Tibial nerve (tissue), 4 donors: ENCODE measurements at regions not wholly inside any gene's neighbourhood (a gene's known extent, or its start where the extent isn't known, plus 50 kb on each side); places are given as distances from the start of the nearest gene placed in this dataset.

ENCODE experiments used
- DNase-seq, 2 donors: peaks; one replicate each; pipeline ENCODE4 v3.0.0-alpha.2; 2019; ENCODE audit warnings: low spot score in 2 of 2
- H3K27ac ChIP-seq, 4 donors: fragments of 200-600 bp; sonication (generic) in 3 of 4; one replicate each; pipeline ENCODE4 v1.5.1; 2017 to 2019; ENCODE audit warnings: mild to moderate bottlenecking in 1 of 4
- H3K27me3 ChIP-seq, 2 donors: fragments of 200-600 bp; sonication (generic) in 1 of 2; one replicate each; pipeline versions ENCODE4 v1.5.1 to v1.6.0; 2017 to 2019
- H3K36me3 ChIP-seq, 3 donors: fragments of 200-600 bp; sonication (generic); one replicate each; pipeline ENCODE4 v1.5.1; 2018 to 2019
- H3K4me1 ChIP-seq, 4 donors: fragments of 200-600 bp; sonication (generic) in 3 of 4; one replicate each; pipeline ENCODE4 v1.5.1; 2017 to 2019
- H3K4me3 ChIP-seq, 4 donors: fragments of 200-600 bp; sonication (generic) in 3 of 4; one replicate each; pipeline ENCODE4 v1.5.1; 2017 to 2019; ENCODE audit warnings: mild to moderate bottlenecking in 1 of 4, moderate library complexity in 1 of 4
- H3K9me3 ChIP-seq, 4 donors: fragments of 200-600 bp; sonication (generic) in 3 of 4; one replicate each; pipeline ENCODE4 v1.5.1; 2017 to 2019
- EP300 ChIP-seq, 2 donors: sonication (generic); formaldehyde crosslinking; IDR thresholded peaks; one replicate each; pipeline ENCODE4 v1.6.1; 2017; ENCODE audit warnings: antibody characterized with exemption in 2 of 2, mild to moderate bottlenecking in 1 of 2
- POLR2A ChIP-seq, 2 donors: fragments of 450-650 bp; IDR thresholded peaks; one replicate each; pipeline ENCODE4 v1.6.1; 2017; ENCODE audit warnings: antibody characterized with exemption in 2 of 2, mild to moderate bottlenecking in 2 of 2, moderate library complexity in 2 of 2
- WGBS, 2 donors: methylation state at CpG; one replicate each; pipeline ENCODE4 v1.1.5; 2018; 5-methylcytosine and 5-hydroxymethylcytosine counted together
- TF ChIP-seq, protein P1 (sequence below), 5 experiments: fragments of 200-600 bp in 3 of 5; fragments of 450-650 bp in 2 of 5; sonication (generic) in 3 of 5; IDR thresholded peaks; one replicate each; pipeline ENCODE4 v1.5.1; 2016 to 2019; ENCODE audit warnings: antibody characterized with exemption in 5 of 5, mild to moderate bottlenecking in 3 of 5, moderate library complexity in 2 of 5

- no peak for DNase-seq
- 96% methylated on average over 17 of the region's 17 CpGs for WGBS, 2 donors
Measured at GRCh38 chr11:106176817-106177216, 99.4 kb downstream of the AASDHPPT start.

GRCh38 chr11:106177311-106177710, 99.8 kb downstream of the AASDHPPT start:
- Histone ChIP-seq H3K27ac (no peak overlapping the region), H3K27me3 (no peaks in the 10 kb centered on the region), H3K4me3 (no peak overlapping the region), H3K9me3 (peaks cover 0 to 4% (median 0%) of the 10 kb centered on the region in 4 donors), H3K36me3 (no peaks in the 10 kb centered on the region), H3K4me1 (no peaks in the 10 kb centered on the region)
- TF ChIP-seq POLR2A (IDR thresholded peaks at IDR 0.05) (no peak), EP300 (IDR thresholded peaks at IDR 0.05) (no peak)
- TF ChIP-seq, protein P1, sequence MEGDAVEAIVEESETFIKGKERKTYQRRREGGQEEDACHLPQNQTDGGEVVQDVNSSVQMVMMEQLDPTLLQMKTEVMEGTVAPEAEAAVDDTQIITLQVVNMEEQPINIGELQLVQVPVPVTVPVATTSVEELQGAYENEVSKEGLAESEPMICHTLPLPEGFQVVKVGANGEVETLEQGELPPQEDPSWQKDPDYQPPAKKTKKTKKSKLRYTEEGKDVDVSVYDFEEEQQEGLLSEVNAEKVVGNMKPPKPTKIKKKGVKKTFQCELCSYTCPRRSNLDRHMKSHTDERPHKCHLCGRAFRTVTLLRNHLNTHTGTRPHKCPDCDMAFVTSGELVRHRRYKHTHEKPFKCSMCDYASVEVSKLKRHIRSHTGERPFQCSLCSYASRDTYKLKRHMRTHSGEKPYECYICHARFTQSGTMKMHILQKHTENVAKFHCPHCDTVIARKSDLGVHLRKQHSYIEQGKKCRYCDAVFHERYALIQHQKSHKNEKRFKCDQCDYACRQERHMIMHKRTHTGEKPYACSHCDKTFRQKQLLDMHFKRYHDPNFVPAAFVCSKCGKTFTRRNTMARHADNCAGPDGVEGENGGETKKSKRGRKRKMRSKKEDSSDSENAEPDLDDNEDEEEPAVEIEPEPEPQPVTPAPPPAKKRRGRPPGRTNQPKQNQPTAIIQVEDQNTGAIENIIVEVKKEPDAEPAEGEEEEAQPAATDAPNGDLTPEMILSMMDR (IDR thresholded peaks at IDR 0.05): no peak
- no peak for DNase-seq
- 57 to 67% methylated on average over 6 of the region's 6 CpGs for WGBS, 2 donors

More at GRCh38 chr11:106176817-106177216, 99.4 kb downstream of the AASDHPPT start:
- Histone ChIP-seq H3K4me3 (no peak overlapping the region), H3K36me3 (no peaks in the 10 kb centered on the region), H3K9me3 (peaks cover 0 to 4% (median 0%) of the 10 kb centered on the region in 4 donors), H3K27ac (no peak overlapping the region), H3K27me3 (no peaks in the 10 kb centered on the region), H3K4me1 (no peaks in the 10 kb centered on the region)
- TF ChIP-seq EP300 (IDR thresholded peaks at IDR 0.05): no peak
- TF ChIP-seq POLR2A (IDR thresholded peaks at IDR 0.05): no peak
- TF ChIP-seq, protein P1 (IDR thresholded peaks at IDR 0.05): no peak

DNA sequence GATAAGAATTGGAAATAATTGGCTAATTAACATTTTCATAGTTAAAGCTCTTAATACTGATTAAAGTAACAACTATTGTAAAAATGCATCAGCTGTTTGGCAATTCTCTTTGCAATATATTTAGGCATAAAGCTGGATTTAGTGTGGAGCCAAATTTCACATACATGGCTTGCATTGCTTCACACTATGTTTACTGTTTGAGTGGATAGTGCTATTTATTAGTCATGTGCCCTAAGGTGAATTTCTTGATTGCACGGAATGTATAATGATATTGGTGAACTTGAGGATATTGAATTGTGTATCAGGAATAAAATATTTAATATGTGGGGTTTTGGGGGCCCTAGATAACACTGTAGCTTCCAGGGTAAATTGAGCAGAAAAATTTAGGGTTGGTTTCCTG, 100.9 kb downstream of the AASDHPPT start:
- TF ChIP-seq EP300 (IDR thresholded peaks at IDR 0.05) (no peak), POLR2A (IDR thresholded peaks at IDR 0.05) (no peak)
- TF ChIP-seq, protein P1 (IDR thresholded peaks at IDR 0.05): no peak
- Histone ChIP-seq H3K36me3 (no peaks in the 10 kb centered on the region), H3K4me3 (no peak overlapping the region), H3K27me3 (no peaks in the 10 kb centered on the region), H3K9me3 (peaks cover 0 to 4% (median 0%) of the 10 kb centered on the region in 4 donors), H3K4me1 (no peaks in the 10 kb centered on the region), H3K27ac (no peak overlapping the region)
- 53 to 60% methylated on average over 1 of the region's 1 CpG for WGBS, 2 donors
- no peak for DNase-seq

- Histone ChIP-seq H3K36me3 (no peaks in the 10 kb centered on the region), H3K9me3 (peaks cover 0 to 4% (median 0%) of the 10 kb centered on the region in 4 donors), H3K27me3 (no peaks in the 10 kb centered on the region), H3K27ac (no peak overlapping the region), H3K4me3 (no peak overlapping the region), H3K4me1 (no peaks in the 10 kb centered on the region)
- WGBS, 2 donors: 88 to 93% methylated on average over 1 of the region's 1 CpG
- TF ChIP-seq, protein P1 (IDR thresholded peaks at IDR 0.05): no peak
- TF ChIP-seq EP300 (IDR thresholded peaks at IDR 0.05) (no peak), POLR2A (IDR thresholded peaks at IDR 0.05) (no peak)
- DNase-seq: no peak
Measured at GRCh38 chr11:106179048-106179447, 101.6 kb downstream of the AASDHPPT start.

- DNase-seq: no peak
- H3K27me3 ChIP-seq: no peaks in the 10 kb centered on the region
- WGBS, 2 donors: 58 to 64% methylated on average over 2 of the region's 2 CpGs
- H3K36me3 ChIP-seq: no peaks in the 10 kb centered on the region
- H3K4me3 ChIP-seq: no peak overlapping the region
- no peak overlapping the region for H3K27ac ChIP-seq
- no peaks in the 10 kb centered on the region for H3K4me1 ChIP-seq
- H3K9me3 ChIP-seq: no peaks in the 10 kb centered on the region
- TF ChIP-seq, protein P1 (IDR thresholded peaks at IDR 0.05): no peak
- TF ChIP-seq EP300 (IDR thresholded peaks at IDR 0.05): no peak
- TF ChIP-seq POLR2A (IDR thresholded peaks at IDR 0.05): no peak
Measured at GRCh38 chr11:106186630-106187029, 109.2 kb downstream of the AASDHPPT start.
